GM23338 (cell line): ENCODE measurements at regions not wholly inside any gene's neighbourhood (a gene's known extent, or its start where the extent isn't known, plus 50 kb on each side); places are given as distances from the start of the nearest gene placed in this dataset.
"Not testable (repeated sequence)": the region's sequence is repeated elsewhere in the genome, so short reads cannot be mapped to it uniquely, and the experiment has no call there.

Experiments used
- ATAC-seq: fragments of 200-7000 bp; cut with Tn5 transposase; 3 replicates; pipeline ENCODE4 v1.9.1; 2020
- DNase-seq: peaks from one replicate; pipeline ENCODE4 v3.0.0-alpha.2; 2015; ENCODE audit warnings: low spot score
- H2AFZ ChIP-seq: fragments of 200-600 bp; sonication (generic); 2 replicates; pipeline ENCODE4 v1.8.0; 2016; ENCODE audit warnings: antibody characterized with exemption, mild to moderate bottlenecking, moderate library complexity
- H3F3A ChIP-seq: fragments of 200-600 bp; sonication (generic); replicated peaks from 2 replicates; pipeline ENCODE4 v1.8.0; 2017; ENCODE audit warnings: antibody characterized with exemption, mixed run types, low read depth
- H3K27ac ChIP-seq: fragments of 200-600 bp; sonication (generic); 2 replicates; pipeline ENCODE4 v1.6.1; 2016; ENCODE audit warnings: low read depth
- H3K27me3 ChIP-seq: fragments of 200-600 bp; sonication (generic); 2 replicates; pipeline ENCODE4 v1.8.0; 2016; ENCODE audit warnings: mild to moderate bottlenecking, mixed run types, moderate library complexity; ENCODE audit not compliant: insufficient read depth
- H3K36me3 ChIP-seq: fragments of 200-600 bp; sonication (generic); 2 replicates; pipeline ENCODE4 v1.8.0; 2016; ENCODE audit warnings: mild to moderate bottlenecking; ENCODE audit not compliant: insufficient read depth
- H3K4me1 ChIP-seq: fragments of 200-600 bp; sonication (generic); 2 replicates; pipeline ENCODE4 v1.8.0; 2016; ENCODE audit warnings: mild to moderate bottlenecking, moderate library complexity; ENCODE audit not compliant: insufficient read depth
- H3K4me2 ChIP-seq: fragments of 200-600 bp; sonication (generic); 2 replicates; pipeline ENCODE4 v1.7.1; 2017; ENCODE audit warnings: mixed run types
- H3K4me3 ChIP-seq: fragments of 200-600 bp; sonication (generic); 2 replicates; pipeline ENCODE4 v1.6.1; 2016; ENCODE audit warnings: mixed run types
- H3K79me2 ChIP-seq: fragments of 200-600 bp; sonication (generic); replicated peaks from 2 replicates; pipeline ENCODE4 v1.8.0; 2017; ENCODE audit warnings: mild to moderate bottlenecking; ENCODE audit not compliant: insufficient read depth
- H3K9me2 ChIP-seq: fragments of 200-600 bp; sonication (generic); 2 replicates; pipeline ENCODE4 v1.8.0; 2017; ENCODE audit not compliant: insufficient read depth
- H4K20me1 ChIP-seq: fragments of 200-600 bp; sonication (generic); replicated peaks from 2 replicates; pipeline ENCODE4 v1.8.0; 2017; ENCODE audit warnings: mild to moderate bottlenecking; ENCODE audit not compliant: insufficient read depth
- H3K27ac Mint-ChIP-seq: 2 replicates; pipeline ENCODE4 v1.8.0; 2020; ENCODE audit warnings: inconsistent platforms, mild to moderate bottlenecking, moderate library complexity, mixed read lengths
- H3K27me3 Mint-ChIP-seq: 3 replicates; pipeline ENCODE4 v1.8.0; 2022; ENCODE audit warnings: low read depth, mild to moderate bottlenecking, moderate library complexity, mixed read lengths, inconsistent platforms; ENCODE audit not compliant: insufficient read depth, poor library complexity
- H3K36me3 Mint-ChIP-seq: 3 replicates; pipeline ENCODE4 v1.8.0; 2021; ENCODE audit warnings: low read depth, mild to moderate bottlenecking, inconsistent platforms, moderate library complexity, mixed read lengths
- H3K4me1 Mint-ChIP-seq: 3 replicates; pipeline ENCODE4 v1.8.0; 2020; ENCODE audit warnings: mild to moderate bottlenecking, inconsistent platforms, mixed read lengths
- H3K4me3 Mint-ChIP-seq: 3 replicates; pipeline ENCODE4 v1.8.0; 2021; ENCODE audit warnings: moderate library complexity, mild to moderate bottlenecking, inconsistent platforms, mixed read lengths
- H3K9me3 Mint-ChIP-seq: 3 replicates; pipeline ENCODE4 v1.8.0; 2020; ENCODE audit warnings: moderate library complexity, mild to moderate bottlenecking, inconsistent platforms, mixed read lengths

- peaks cover 15% of the 10 kb centered on the region for H3K9me3 Mint-ChIP-seq
- H2AFZ ChIP-seq, H3K36me3 ChIP-seq, H3K4me2 ChIP-seq, H4K20me1 ChIP-seq, H3K9me2 ChIP-seq, ATAC-seq, H3K36me3 Mint-ChIP-seq, H3K4me1 Mint-ChIP-seq, H3K4me3 ChIP-seq, H3K4me3 Mint-ChIP-seq, H3K27me3 Mint-ChIP-seq, H3K27me3 ChIP-seq, H3K27ac ChIP-seq, H3K79me2 ChIP-seq, DNase-seq, H3K4me1 ChIP-seq, H3K27ac Mint-ChIP-seq, H3F3A ChIP-seq: not testable (repeated sequence)
These were observed 189.3 kb upstream of the TP53TG3 start for GRCh38 chr16:32865284-32865683.

DNA sequence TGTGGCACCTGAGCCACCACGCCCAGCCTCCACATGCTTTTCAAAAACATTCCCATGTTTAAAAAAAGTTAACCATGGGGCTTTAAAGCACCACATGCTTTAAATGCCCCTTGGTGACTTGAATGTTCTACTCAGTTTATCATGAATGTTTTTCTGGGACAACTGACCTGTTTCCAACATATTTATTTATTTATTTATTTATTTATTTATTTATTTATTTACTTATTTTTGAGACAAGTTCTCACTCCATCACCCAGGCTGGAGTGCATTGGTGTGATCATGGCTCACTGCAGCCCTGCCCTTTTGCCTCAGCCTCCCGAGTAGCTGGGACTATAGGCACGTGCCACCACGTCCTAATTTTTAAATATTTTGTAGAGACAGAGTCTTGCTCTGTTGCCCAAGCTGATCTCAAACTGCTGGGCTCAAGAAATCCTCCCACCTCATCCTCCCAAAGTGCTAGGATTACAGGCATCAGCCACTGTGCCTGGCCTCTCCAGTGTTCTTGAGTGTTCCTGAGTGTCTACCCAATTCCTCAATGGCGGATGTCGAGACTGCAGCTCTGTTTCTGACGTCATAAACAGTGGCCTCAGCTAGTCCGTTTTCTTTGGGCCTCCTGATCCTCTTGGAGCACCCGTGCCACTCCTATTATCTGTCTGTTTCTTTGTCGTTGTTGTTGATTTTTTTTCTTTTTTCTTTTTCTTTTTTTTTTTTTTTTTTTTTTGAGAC, 185.7 kb upstream of the TP53TG3 start:
- H3F3A ChIP-seq, DNase-seq, H3K9me2 ChIP-seq, H3K4me2 ChIP-seq, H2AFZ ChIP-seq, H3K27me3 ChIP-seq, H4K20me1 ChIP-seq, H3K27me3 Mint-ChIP-seq, H3K79me2 ChIP-seq, H3K27ac ChIP-seq, H3K4me3 Mint-ChIP-seq, H3K4me3 ChIP-seq, ATAC-seq, H3K27ac Mint-ChIP-seq, H3K4me1 Mint-ChIP-seq, H3K36me3 Mint-ChIP-seq, H3K9me3 Mint-ChIP-seq, H3K4me1 ChIP-seq, H3K36me3 ChIP-seq: not testable (repeated sequence)

GRCh38 chr16:32847379-32847778, 171.4 kb upstream of the TP53TG3 start:
- H3K36me3 ChIP-seq, H3F3A ChIP-seq, H3K36me3 Mint-ChIP-seq, H3K4me2 ChIP-seq, H3K4me3 ChIP-seq, ATAC-seq, H3K4me3 Mint-ChIP-seq, H3K4me1 Mint-ChIP-seq, H3K27ac Mint-ChIP-seq, H2AFZ ChIP-seq, H3K27ac ChIP-seq, DNase-seq, H3K27me3 ChIP-seq, H3K27me3 Mint-ChIP-seq, H3K9me2 ChIP-seq, H4K20me1 ChIP-seq, H3K79me2 ChIP-seq, H3K9me3 Mint-ChIP-seq, H3K4me1 ChIP-seq: not testable (repeated sequence)

DNA sequence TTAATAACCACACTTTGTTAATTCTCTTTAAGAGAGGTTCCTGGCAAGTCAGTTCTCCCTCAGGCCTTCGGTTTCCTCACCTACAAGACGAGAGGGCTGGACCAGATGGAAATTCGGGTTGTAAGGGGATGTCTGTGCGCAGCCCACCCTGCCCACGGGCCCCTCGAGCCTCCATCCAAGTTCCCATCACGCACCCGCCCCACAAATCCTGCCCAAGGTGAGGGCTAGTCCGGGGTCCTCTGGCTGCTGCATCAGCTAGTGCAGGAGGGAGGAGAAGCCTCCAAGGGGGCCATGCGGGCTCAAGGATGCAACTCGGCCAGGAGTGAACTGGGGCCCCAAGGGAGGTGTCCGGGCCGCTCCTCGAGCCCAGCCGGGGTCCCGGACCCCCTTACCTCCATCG, 169.6 kb upstream of the TP53TG3 start:
- H3K27ac Mint-ChIP-seq, H3K9me3 Mint-ChIP-seq, H3K4me3 Mint-ChIP-seq, ATAC-seq, H3K4me1 Mint-ChIP-seq, H3K27me3 Mint-ChIP-seq, H3K27me3 ChIP-seq, H3K4me1 ChIP-seq, H2AFZ ChIP-seq, H3K4me3 ChIP-seq, H3K9me2 ChIP-seq, H3F3A ChIP-seq, H4K20me1 ChIP-seq, H3K27ac ChIP-seq, H3K4me2 ChIP-seq, DNase-seq, H3K36me3 Mint-ChIP-seq, H3K36me3 ChIP-seq, H3K79me2 ChIP-seq: not testable (repeated sequence)

DNA sequence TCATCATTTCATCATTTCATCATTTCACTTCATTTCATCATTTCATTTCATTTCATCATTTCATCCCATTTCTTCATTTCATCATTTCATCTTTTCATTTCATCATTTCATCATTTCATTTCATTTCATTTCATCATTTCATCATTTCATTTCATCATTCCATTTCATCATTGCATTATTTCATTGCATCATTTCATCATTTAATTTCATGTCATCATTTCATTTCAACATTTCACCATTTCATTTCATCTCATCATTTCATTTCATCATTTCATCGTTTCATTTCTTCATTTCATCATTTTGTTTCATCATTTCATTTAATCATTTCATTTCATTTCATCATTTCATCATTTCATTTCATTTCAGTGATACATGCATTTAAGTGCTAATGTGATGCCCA, 166.9 kb upstream of the TP53TG3 start:
- not testable (repeated sequence) for H3K36me3 ChIP-seq, H3K79me2 ChIP-seq, H3K4me3 ChIP-seq, H3K4me1 Mint-ChIP-seq, H3K4me3 Mint-ChIP-seq, H3K4me2 ChIP-seq, H3K27me3 Mint-ChIP-seq, H2AFZ ChIP-seq, H3K27ac ChIP-seq, H4K20me1 ChIP-seq, H3K9me2 ChIP-seq, ATAC-seq, H3F3A ChIP-seq, H3K36me3 Mint-ChIP-seq, H3K27ac Mint-ChIP-seq, H3K4me1 ChIP-seq, H3K27me3 ChIP-seq, DNase-seq
- H3K9me3 Mint-ChIP-seq: peaks cover 13% of the 10 kb centered on the region

DNA sequence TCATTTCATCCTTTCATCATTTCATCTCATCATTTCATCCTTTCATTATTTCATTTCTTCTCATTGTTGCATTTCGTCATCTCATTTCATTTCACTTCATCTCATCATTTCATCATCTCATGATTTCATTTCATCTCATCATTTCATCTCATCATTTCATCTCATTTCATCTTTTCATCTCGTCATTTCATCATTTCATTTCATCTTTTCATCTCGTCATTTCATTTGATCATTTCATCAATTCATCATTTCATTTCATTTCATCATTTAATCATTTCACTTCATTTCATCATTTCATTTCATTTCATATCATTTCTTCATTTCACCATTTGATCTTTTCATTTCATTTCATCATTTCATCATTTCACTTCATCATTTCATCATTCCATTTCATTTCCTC, 131.3 kb upstream of the TP53TG3 start:
- ATAC-seq, H3K4me1 Mint-ChIP-seq, H3K4me2 ChIP-seq, H3K4me3 ChIP-seq, H3K9me2 ChIP-seq, H3K27me3 ChIP-seq, H3K27ac Mint-ChIP-seq, H3K36me3 ChIP-seq, H3K4me1 ChIP-seq, H3F3A ChIP-seq, H3K4me3 Mint-ChIP-seq, H3K9me3 Mint-ChIP-seq, H3K79me2 ChIP-seq, H3K27ac ChIP-seq, H3K36me3 Mint-ChIP-seq, DNase-seq, H3K27me3 Mint-ChIP-seq, H2AFZ ChIP-seq, H4K20me1 ChIP-seq: not testable (repeated sequence)

- H3K4me3 ChIP-seq, H3K36me3 ChIP-seq, H3K36me3 Mint-ChIP-seq, H3K27ac Mint-ChIP-seq, H2AFZ ChIP-seq, H3K27ac ChIP-seq, DNase-seq, H3K4me2 ChIP-seq, H3K9me2 ChIP-seq, H3K4me3 Mint-ChIP-seq, ATAC-seq, H3K79me2 ChIP-seq, H3K4me1 Mint-ChIP-seq, H3F3A ChIP-seq, H4K20me1 ChIP-seq, H3K9me3 Mint-ChIP-seq, H3K27me3 Mint-ChIP-seq, H3K27me3 ChIP-seq, H3K4me1 ChIP-seq: not testable (repeated sequence)
These were observed 129.7 kb upstream of the TP53TG3 start for GRCh38 chr16:32805639-32806038.
